HG03457 (cell line): ENCODE measurements at regions not wholly inside any gene's neighbourhood (a gene's known extent, or its start where the extent isn't known, plus 50 kb on each side); places are given as distances from the start of the nearest gene placed in this dataset.

Experiments used
- ATAC-seq: cut with Tn5 transposase; IDR thresholded peaks from one replicate; pipeline ENCODE4 v1.9.1; 2021; ENCODE audit warnings: moderate number of reproducible peaks; ENCODE audit not compliant: unreplicated experiment

- no peak for ATAC-seq
Measured at GRCh38 chr10:8527773-8528172, 473.3 kb downstream of the GATA3 start.

DNA sequence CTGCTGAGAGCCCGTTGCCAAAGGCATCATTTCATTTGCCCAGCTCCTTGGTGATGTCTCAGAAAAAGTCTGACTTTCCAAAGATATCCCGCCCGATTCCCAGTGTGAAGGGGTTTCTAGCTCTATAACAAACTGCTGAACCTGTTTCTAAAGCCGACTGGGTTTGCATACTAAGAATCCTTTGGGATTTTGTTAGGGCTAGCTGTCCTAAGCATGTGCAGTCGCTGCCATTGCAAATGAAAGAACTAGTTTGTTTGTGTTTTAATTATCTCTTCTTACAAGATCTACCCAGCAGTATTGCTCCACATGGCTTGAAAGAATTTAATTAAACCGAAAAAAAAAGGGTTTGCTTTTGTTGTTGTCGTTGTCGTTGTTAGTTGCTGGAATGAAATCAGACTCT is 476.6 kb downstream of the GATA3 start:
- ATAC-seq: no peak

DNA sequence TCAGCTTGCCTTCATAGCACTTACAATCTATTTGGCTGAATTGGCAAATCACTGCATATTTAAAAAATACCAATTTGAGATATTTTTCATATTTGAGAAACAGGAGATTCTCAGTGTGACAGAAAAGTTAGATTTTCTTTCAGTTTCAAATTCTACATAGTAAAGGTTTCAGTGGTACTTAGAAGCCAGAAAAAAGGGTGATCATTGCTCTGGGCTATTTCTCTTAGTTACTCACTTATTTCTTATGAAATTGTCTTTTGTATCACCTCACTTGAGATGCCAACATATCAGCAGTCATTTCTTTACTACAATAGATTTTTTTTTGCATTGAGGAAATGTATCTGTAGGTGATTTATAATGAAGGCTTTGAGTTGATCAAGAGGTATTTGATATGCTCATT is 478.2 kb downstream of the GATA3 start:
- no peak for ATAC-seq

- ATAC-seq: no peak
Measured at GRCh38 chr10:8533462-8533861, 479.0 kb downstream of the GATA3 start.

DNA sequence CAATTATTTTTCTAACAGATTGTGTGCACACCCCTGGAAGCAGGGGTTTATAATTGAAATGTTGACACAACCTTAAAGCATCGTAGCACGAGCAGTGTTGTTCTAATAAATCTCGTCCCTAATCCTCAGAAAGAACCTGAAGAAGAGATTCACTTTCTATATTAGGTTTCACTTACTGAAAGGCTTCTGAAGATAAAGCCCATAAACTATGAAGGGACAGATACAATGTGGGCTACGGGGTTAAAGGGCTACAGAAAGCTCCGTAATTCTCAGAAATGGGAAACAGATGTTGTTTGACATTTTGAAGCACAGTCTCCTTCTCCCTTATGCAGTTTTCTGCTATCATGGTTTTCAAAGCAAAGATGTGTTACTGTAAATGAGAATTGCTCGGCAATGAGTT is 479.6 kb downstream of the GATA3 start:
- ATAC-seq: no peak

GRCh38 chr10:8534891-8535290 is 480.4 kb downstream of the GATA3 start:
- ATAC-seq: no peak

DNA sequence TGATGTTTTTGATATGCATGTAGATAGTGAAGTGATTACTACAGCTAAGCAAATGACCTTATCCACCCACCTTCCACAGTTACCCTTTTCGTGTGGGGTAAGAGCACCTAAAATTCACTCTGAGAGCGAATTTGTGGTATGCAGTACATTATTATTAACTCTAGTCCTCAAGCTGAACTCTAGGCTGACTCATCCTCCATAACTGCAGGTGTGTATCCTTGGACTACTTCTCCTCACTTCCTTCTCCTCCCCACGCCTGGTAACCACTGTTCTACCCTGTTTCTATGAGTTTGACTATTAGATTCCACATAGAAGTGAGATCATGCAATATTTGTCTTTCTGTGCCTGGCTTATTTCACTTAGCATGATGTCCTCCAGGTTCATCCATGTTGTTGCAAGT is 484.6 kb downstream of the GATA3 start:
- ATAC-seq: no peak

- ATAC-seq: no peak
Measured at GRCh38 chr10:8543361-8544056, 489.0 kb downstream of the GATA3 start.

DNA sequence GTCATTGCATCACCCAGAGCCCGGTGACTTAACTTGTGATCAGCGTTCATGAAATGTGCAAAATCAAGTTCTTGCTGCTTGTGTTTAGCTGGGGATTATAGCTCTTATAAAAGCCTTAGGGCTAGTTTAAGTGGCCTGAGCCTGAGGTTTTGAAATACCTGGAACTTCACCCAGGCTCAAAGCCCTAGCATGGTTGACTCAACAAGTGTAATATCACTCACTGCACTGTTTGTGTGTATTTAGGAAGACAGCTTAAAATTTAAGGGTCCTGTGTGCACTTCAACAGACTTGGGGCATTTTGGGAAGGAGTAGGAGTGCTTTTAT is 489.5 kb downstream of the GATA3 start:
- no peak for ATAC-seq

DNA sequence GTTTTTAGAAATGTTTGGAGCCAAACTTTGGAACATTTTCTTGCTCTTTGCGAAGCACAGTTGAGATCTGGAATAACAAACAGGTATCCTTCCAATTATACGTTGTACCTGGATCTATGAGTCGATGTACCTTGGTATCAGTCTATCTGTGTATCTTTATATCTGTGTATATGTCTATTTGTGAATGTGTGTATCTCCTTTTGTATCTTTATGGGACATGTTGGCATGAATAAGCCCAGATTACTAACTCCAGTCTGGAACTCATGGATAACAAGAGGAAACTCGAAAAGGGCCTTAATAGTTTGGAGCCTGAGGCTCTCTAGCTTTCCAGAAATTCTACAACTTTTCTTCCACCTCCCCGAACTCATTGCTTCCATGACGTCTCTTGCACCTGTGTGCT is 490.0 kb downstream of the GATA3 start:
- no peak for ATAC-seq

DNA sequence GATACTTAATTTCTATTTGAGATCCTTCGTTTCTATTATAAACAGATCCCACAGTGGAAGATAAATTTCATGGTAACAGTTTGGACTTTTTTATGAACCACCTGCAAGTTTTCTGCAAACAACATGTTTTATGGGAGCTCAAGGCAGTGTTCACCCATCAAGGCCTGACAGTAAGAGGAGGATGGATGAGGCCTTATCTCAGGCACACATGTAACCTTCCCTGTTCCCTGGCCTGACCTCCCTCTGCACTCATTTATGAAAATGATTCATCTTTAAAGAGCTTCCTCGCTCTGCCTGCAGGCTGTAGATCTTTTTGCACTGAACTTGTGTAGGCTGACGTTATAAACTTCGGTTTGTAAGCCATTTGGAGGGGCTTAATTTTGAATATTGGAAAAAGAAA is 500.1 kb downstream of the GATA3 start:
- no peak for ATAC-seq

DNA sequence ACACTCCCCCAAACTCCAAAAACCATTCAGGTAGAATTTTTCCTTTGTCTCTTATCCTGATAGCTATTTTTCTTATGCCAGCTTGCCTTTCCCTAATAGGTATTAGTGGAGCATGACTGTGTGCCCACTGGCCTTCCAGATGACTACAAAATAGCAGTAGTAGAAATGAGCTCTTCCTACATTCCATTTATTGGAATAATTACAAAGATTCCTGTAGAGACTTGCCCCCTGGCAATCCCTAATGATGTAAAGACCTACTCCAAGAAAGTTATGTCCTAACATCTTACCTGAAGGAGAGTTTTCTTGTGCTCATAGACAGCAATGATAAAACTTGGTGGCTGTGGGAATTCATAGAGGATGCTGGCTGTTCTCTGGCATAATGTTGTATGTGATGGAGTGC is 501.8 kb downstream of the GATA3 start:
- ATAC-seq: no peak

- ATAC-seq: no peak
Measured at GRCh38 chr10:8563478-8563877, 509.0 kb downstream of the GATA3 start.

DNA sequence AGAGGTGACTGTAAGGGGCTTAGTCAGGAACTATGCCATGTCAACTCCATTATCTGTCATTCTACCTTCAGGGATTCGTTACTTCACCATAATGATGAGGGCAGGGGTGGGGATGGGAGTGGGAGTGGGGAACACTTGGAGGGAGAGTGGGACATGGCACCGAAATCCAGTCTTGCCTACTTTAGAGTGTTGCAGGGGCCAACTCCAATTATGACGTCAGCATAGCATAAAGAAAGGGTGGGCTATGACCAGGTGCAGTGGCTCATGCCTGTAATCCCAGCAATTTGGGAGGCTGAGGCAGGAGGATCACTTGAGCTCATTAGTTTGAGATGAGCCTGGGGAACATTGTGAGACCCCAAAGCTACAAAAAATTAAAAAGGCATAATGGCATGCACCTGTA is 512.2 kb downstream of the GATA3 start:
- ATAC-seq: no peak

DNA sequence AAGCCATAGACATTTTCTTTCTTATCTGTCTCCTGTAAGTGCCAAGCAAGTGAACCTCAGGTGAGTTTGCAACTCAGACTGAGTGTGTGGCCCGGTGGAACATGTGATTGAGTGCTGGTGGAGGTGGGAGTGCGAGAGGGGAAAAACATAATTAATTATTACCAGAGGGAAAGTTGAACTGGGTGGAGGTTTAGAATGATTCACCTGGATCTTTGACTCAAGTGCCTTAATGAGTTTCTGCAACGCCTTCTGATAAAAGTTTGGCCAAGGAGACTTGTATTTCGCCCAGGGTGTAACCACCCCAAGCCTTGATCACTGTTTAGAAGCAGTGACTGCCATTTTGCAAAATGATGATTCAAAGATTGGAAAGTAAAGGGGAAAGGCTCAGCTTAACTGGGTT is 513.9 kb downstream of the GATA3 start:
- ATAC-seq: no peak

DNA sequence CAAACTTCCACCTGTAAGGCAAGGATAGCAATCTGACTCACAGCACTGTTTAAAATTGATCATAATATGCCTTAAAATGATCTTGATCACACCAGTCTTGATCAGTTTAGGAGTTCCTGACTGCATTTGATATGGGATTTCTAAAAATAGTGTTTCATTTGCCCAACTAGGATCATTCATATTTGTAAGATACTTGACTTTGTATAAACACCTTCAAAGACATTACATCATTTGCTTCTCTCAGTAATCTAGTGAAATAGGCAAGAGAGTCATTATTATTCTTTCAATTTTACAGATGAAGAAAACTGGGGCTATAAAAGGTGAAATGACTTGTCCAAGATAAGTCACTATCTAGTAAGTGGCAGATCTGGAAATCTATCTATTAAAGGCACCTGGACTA is 521.1 kb downstream of the GATA3 start:
- no peak for ATAC-seq

- ATAC-seq: no peak
Measured at GRCh38 chr10:8576281-8576680, 521.8 kb downstream of the GATA3 start.

DNA sequence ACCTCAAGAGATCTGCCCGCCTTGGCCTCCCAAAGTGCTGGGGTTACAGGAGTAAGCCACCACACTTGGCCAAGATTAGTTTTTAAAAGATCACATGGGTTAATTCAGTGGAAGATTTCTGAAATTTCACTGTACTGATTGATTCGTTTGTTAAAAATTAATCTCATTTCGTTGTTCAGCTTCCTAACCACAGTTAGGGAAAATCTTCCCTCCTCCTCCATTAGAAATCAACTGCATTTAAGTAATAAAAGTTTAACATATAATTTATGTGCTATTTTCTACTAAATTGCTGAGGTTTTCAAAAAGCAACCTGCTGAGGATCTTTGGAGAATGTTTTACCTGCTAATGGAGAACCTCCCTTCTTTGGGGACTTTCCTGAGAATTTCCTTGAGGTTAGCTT is 522.4 kb downstream of the GATA3 start:
- no peak for ATAC-seq

GRCh38 chr10:8577686-8578085 is 523.2 kb downstream of the GATA3 start:
- ATAC-seq: no peak

GRCh38 chr10:8581521-8582225 is 527.2 kb downstream of the GATA3 start:
- ATAC-seq: no peak

DNA sequence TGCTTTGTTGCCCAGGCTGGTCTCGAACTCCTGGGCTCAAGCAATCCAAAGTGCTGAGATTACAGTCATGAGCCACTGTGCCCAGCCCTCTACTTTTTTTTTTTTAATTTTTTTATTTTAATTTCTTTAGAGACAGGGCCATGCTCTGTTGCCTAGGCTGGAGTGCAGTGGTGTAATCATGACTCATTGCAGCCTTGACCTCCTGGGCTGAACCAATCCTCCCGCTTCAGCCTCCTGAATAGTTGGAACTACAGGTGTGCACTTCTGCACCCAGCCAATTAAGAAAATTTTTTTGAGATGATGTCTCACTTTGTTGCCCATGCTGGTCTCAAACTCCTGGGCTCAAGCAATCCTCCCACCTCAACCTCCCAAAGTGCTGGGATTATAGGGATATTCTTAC is 528.6 kb downstream of the GATA3 start:
- ATAC-seq: no peak

DNA sequence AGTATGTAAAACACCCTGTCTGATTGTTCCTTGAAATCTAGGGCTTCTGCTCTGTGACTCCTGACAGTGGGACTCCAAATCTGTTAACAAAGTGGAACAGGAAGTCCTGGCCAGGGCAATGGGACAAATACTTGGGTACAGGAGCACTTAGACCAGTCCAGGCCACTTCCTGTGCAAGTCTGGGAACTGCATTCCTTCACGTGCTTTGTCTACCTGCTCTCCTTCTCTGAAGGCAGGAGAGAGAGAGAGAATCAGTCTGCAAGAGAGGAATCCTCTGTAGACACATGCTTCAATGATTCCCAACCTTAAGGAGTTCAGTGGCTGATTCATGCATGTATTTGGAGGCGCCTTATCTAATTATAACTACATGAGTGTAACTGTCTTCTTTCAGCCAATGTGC is 530.2 kb downstream of the GATA3 start:
- ATAC-seq: no peak

DNA sequence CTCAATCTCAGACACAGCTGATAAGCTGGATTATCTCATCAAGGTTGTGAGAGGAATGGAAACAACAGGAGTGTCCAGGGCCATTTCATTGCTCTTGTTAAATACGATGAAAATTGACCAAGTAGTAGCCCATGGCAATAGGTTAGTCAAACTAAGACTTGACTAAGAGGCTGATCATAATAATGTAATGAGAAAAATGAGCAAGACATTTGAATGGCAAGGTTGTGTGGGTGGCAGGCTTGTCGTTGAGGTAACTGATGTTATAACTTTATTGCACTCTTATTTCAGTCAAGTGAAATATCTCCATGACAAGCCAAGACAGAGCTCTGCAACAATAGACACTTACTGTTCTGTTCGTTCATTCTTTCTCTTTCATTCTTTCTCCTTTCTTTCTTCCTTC is 532.0 kb downstream of the GATA3 start:
- ATAC-seq: no peak
